PC-9 (cell line): ENCODE measurements at regions not wholly inside any gene's neighbourhood (a gene's known extent, or its start where the extent isn't known, plus 50 kb on each side); places are given as distances from the start of the nearest gene placed in this dataset.
"Not testable (repeated sequence)": the region's sequence is repeated elsewhere in the genome, so short reads cannot be mapped to it uniquely, and the experiment has no call there.

ENCODE experiments used
- EZH2 ChIP-seq: fragments of 200-600 bp; sonication (generic); IDR thresholded peaks from 2 replicates; pipeline ENCODE4 v1.8.0; 2017; ENCODE audit warnings: antibody characterized with exemption, low read depth
- TF ChIP-seq, protein P1 (sequence below): fragments of 200-600 bp; sonication (generic); conservative IDR thresholded peaks from 2 replicates; pipeline ENCODE4 v1.6.1; 2017; ENCODE audit warnings: mixed run types, antibody characterized with exemption, mild to moderate bottlenecking, moderate library complexity

- TF ChIP-seq, protein P1, sequence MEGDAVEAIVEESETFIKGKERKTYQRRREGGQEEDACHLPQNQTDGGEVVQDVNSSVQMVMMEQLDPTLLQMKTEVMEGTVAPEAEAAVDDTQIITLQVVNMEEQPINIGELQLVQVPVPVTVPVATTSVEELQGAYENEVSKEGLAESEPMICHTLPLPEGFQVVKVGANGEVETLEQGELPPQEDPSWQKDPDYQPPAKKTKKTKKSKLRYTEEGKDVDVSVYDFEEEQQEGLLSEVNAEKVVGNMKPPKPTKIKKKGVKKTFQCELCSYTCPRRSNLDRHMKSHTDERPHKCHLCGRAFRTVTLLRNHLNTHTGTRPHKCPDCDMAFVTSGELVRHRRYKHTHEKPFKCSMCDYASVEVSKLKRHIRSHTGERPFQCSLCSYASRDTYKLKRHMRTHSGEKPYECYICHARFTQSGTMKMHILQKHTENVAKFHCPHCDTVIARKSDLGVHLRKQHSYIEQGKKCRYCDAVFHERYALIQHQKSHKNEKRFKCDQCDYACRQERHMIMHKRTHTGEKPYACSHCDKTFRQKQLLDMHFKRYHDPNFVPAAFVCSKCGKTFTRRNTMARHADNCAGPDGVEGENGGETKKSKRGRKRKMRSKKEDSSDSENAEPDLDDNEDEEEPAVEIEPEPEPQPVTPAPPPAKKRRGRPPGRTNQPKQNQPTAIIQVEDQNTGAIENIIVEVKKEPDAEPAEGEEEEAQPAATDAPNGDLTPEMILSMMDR = not testable (repeated sequence)
- TF ChIP-seq EZH2 = not testable (repeated sequence)
Observed at GRCh38 chr4:116980436-116980835, 104.9 kb downstream of the TRAM1L1 start.
